Fibroblast of peridontal ligament (primary cell): ENCODE measurements at regions not wholly inside any gene's neighbourhood (a gene's known extent, or its start where the extent isn't known, plus 50 kb on each side); places are given as distances from the start of the nearest gene placed in this dataset.
"Not testable (repeated sequence)": the region's sequence is repeated elsewhere in the genome, so short reads cannot be mapped to it uniquely, and the experiment has no call there.

ENCODE experiments used
- DNase-seq: peaks from one replicate; pipeline ENCODE4 v3.0.0-alpha.2; 2010; ENCODE audit errors: extremely low read depth

DNA sequence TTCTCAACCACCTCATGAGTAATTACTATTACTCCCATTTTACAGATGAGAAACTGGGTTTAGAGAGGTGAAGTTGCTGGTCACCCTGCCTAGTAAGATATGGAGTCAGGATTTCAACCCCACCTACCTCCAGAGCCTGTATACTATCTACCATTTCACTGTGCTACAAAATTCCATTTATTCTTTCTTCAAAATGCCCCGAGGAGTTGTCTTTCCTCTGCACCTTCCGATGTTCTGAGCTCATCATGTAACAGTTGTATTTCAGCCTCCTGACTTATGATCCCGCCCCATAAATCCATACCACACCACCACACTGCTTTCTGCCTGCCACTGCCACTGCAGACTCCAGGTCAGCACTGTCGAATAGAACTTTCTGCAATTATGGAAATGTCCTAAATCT, 71.3 kb upstream of the SLC25A36 start:
- DNase-seq = no peak

DNA sequence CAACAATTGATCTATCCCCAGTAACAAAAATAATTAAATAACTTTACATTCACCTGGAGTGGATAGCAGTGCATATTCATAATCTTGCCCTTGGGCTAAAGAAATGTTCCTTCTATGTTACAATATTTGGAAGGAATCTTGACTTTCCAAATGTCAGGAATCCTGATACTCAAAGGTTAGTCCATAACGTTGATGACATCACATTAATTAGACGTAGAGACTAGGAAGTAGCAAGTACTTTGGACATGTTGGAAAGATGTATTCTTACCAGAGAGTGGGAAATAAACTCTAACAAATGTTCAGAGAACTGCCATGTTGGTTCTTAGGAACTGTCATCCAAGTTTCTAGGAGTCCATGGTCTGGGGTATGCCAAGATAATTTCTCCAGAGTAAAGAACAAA, 70.6 kb upstream of the SLC25A36 start:
- DNase-seq = no peak

DNA sequence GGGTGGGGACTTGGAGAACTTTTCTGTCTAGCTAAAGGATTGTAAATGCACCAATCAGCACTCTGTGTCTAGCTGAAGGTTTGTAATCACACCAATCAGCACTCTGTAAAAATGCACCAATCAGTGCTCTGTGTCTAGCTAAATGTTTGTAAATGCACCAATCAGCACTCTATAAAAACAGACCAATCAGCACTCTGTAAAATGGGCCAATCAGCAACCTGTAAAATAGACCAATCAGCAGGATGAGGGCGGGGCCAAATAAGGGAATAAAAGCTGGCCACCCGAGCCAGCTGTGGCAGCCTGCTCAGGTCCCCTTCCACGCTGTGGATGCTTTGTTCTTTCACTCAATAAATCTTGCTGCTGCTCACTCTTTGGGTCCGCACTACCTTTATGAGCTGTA, 69.5 kb upstream of the SLC25A36 start:
- DNase-seq = not testable (repeated sequence)

DNA sequence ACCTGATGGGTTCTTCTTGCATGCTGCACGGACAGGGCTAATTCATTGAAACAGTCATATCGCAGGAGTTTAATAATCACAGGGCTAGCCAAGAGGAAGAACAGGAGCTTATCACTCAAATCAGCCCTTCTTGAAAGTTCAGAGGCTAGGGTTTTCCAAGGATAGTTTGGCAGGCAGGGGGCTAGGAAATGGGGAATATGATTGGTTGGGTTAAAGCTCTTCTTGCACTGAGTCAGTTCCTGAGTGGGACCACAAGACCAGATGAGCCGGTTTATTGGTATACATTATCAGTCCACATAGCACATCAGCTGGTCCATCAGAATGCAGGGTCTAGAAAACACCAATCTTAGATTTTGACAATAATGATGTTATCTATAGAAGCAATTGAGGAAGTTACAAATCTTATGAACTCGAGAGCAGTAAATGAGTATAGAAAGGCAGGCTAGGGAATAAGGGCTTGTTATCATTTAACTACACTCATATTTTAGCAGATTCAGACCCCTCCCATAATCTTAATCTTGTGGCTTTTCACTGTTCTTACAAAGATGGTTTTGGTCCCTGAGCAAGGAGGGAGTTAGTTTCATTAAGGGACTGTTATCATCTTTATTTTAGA, 58.1 kb upstream of the SLC25A36 start:
- DNase-seq = no peak

DNA sequence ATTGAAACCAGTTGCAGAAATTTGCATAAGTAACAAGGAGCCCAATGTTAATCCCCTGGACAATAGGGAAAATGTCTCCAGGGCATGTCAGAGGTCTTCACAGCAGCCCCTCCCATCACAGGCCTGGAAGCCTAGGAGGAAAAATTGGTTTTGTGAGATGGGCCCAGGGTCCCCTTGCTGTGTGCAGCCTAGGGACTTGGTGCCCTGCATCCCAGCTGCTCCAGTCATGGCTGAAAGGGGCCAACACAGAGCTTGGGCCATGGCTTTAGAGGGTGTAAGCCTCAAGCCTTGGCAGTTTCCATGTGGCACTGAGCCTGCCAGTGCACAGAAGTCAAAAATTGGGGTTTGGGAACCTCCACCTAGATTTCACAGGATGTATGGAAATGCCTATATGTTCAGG, 55.9 kb upstream of the SLC25A36 start:
- DNase-seq = not testable (repeated sequence)
